SK-N-SH treated with all-trans-retinoic acid at 6 μM for 48 hours (cell line): ENCODE measurements at regions not wholly inside any gene's neighbourhood (a gene's known extent, or its start where the extent isn't known, plus 50 kb on each side); places are given as distances from the start of the nearest gene placed in this dataset.

Source experiments
- ATAC-seq: fragments of 200-7000 bp; cut with Tn5 transposase; 3 replicates; pipeline ENCODE4 v1.9.1; 2020; ENCODE audit warnings: mild to moderate bottlenecking, moderate library complexity
- ARNTL ChIP-seq: fragments of 450-650 bp; formaldehyde crosslinking; IDR thresholded peaks from 2 replicates; pipeline ENCODE4 v1.5.0; 2020; ENCODE audit warnings: low read depth, mild to moderate bottlenecking, moderate library complexity, borderline replicate concordance
- BACH2 ChIP-seq: fragments of 250-450 bp; sonication (Bioruptor Pico); IDR thresholded peaks from 2 replicates; pipeline ENCODE4 v1.9.0; 2021; ENCODE audit warnings: mild to moderate bottlenecking, borderline replicate concordance
- CREB5 ChIP-seq: fragments of 250-450 bp; sonication (Bioruptor Pico); IDR thresholded peaks from 2 replicates; pipeline ENCODE4 v1.5.1; 2020; ENCODE audit warnings: low read depth, mild to moderate bottlenecking, moderate library complexity
- CSDC2 ChIP-seq: fragments of 250-450 bp; sonication (Bioruptor Pico); IDR thresholded peaks from 2 replicates; pipeline ENCODE4 v1.5.0; 2020; ENCODE audit warnings: mild to moderate bottlenecking, moderate library complexity
- ESRRG ChIP-seq: fragments of 250-450 bp; sonication (Bioruptor Pico); IDR thresholded peaks from 2 replicates; pipeline ENCODE4 v1.6.1; 2021; ENCODE audit warnings: mild to moderate bottlenecking
- OSR1 ChIP-seq: fragments of 250-450 bp; sonication (Bioruptor Pico); IDR thresholded peaks from 2 replicates; pipeline ENCODE4 v1.8.0; 2022; ENCODE audit warnings: moderate library complexity, mild to moderate bottlenecking, inconsistent platforms
- PATZ1 ChIP-seq: fragments of 250-450 bp; sonication (Bioruptor Pico); IDR thresholded peaks from 2 replicates; pipeline ENCODE4 v1.8.0; 2020; ENCODE audit warnings: mild to moderate bottlenecking, moderate library complexity, borderline replicate concordance
- POU6F1 ChIP-seq: fragments of 250-450 bp; sonication (Bioruptor Pico); IDR thresholded peaks from 2 replicates; pipeline ENCODE4 v1.8.0; 2021; ENCODE audit warnings: low read depth, mild to moderate bottlenecking, moderate library complexity, borderline replicate concordance
- PPARA ChIP-seq: fragments of 250-450 bp; sonication (Bioruptor Pico); IDR thresholded peaks from 2 replicates; pipeline ENCODE4 v1.5.0; 2020; ENCODE audit warnings: mild to moderate bottlenecking, borderline replicate concordance
- RARB ChIP-seq: fragments of 250-450 bp; sonication (Bioruptor Pico); IDR thresholded peaks from 2 replicates; pipeline ENCODE4 v1.8.0; 2021; ENCODE audit warnings: mild to moderate bottlenecking, moderate library complexity
- SNAI2 ChIP-seq: fragments of 250-450 bp; sonication (Bioruptor Pico); IDR thresholded peaks from 2 replicates; pipeline ENCODE4 v1.5.0; 2020; ENCODE audit warnings: mild to moderate bottlenecking, moderate library complexity
- TCF4 ChIP-seq: fragments of 250-450 bp; sonication (Bioruptor Pico); IDR thresholded peaks from 2 replicates; pipeline ENCODE4 v1.8.0; 2021; ENCODE audit warnings: mild to moderate bottlenecking, moderate library complexity, borderline replicate concordance
- TOX ChIP-seq: fragments of 250-450 bp; sonication (Bioruptor Pico); IDR thresholded peaks from 2 replicates; pipeline ENCODE4 v1.8.0; 2021; ENCODE audit warnings: mild to moderate bottlenecking, moderate library complexity, borderline replicate concordance
- TSHZ2 ChIP-seq: fragments of 250-450 bp; sonication (Bioruptor Pico); IDR thresholded peaks from 2 replicates; pipeline ENCODE4 v1.5.0; 2020; ENCODE audit warnings: mild to moderate bottlenecking, moderate library complexity
- ZC3H10 ChIP-seq: fragments of 250-450 bp; sonication (Bioruptor Pico); IDR thresholded peaks from 2 replicates; pipeline ENCODE4 v1.5.1; 2021; ENCODE audit warnings: mild to moderate bottlenecking, moderate library complexity
- ZFP3 ChIP-seq: fragments of 250-450 bp; sonication (Bioruptor Pico); IDR thresholded peaks from 2 replicates; pipeline ENCODE4 v1.5.0; 2020; ENCODE audit warnings: mild to moderate bottlenecking, moderate library complexity
- ZFP30 ChIP-seq: fragments of 450-650 bp; formaldehyde crosslinking; IDR thresholded peaks from 2 replicates; pipeline ENCODE4 v1.5.0; 2022; ENCODE audit warnings: mild to moderate bottlenecking, moderate library complexity
- ZNF565 ChIP-seq: fragments of 450-650 bp; formaldehyde crosslinking; conservative IDR thresholded peaks from 2 replicates; pipeline ENCODE4 v1.5.0; 2020; ENCODE audit warnings: low read depth, mild to moderate bottlenecking, moderate library complexity
- ZNF70 ChIP-seq: fragments of 450-650 bp; formaldehyde crosslinking; IDR thresholded peaks from 2 replicates; pipeline ENCODE4 v1.5.0; 2020; ENCODE audit warnings: mild to moderate bottlenecking, moderate library complexity
- ZNF8 ChIP-seq: fragments of 450-650 bp; formaldehyde crosslinking; IDR thresholded peaks from 2 replicates; pipeline ENCODE4 v1.5.0; 2020; ENCODE audit warnings: mild to moderate bottlenecking, moderate library complexity

- TF ChIP-seq PATZ1 (CRISPR knock-in tag) (no peak), PPARA (CRISPR knock-in tag) (no peak), ZNF8 (no peak)
- TF ChIP-seq, all 23 proteins: peak for 0
Observed at GRCh38 chr4:119690871-119691270, 62.3 kb upstream of the PDE5A start (continued).

- no peak for ATAC-seq
- TF ChIP-seq CREB5 (CRISPR knock-in tag) (no peak), ZFP3 (CRISPR knock-in tag) (no peak), BACH2 (no peak), RARB (CRISPR knock-in tag) (no peak), TOX (CRISPR knock-in tag) (no peak), ZFP30 (no peak), ARNTL (CRISPR knock-in tag) (no peak), PATZ1 (CRISPR knock-in tag) (no peak), POU6F1 (CRISPR knock-in tag) (no peak), ZNF565 (CRISPR knock-in tag) (no peak)
Observed at GRCh38 chr4:119688446-119688845, 59.8 kb upstream of the PDE5A start.

- TF ChIP-seq SNAI2 (CRISPR knock-in tag) = no peak
- no peak for TF ChIP-seq ARNTL (CRISPR knock-in tag)
- TF ChIP-seq ZC3H10 (CRISPR knock-in tag) = no peak
- TF ChIP-seq ZNF8 = no peak
- TF ChIP-seq CSDC2 (CRISPR knock-in tag) = no peak
- no peak for TF ChIP-seq PPARA (CRISPR knock-in tag)
- TF ChIP-seq OSR1 (CRISPR knock-in tag) = no peak
- TF ChIP-seq PATZ1 (CRISPR knock-in tag) = no peak
- no peak for TF ChIP-seq TCF4 (CRISPR knock-in tag)
- TF ChIP-seq TSHZ2 = no peak
- no peak for TF ChIP-seq ZFP3 (CRISPR knock-in tag)
- TF ChIP-seq TOX (CRISPR knock-in tag) = no peak
- no peak for TF ChIP-seq BACH2
- TF ChIP-seq ZFP30 = no peak
- no peak for TF ChIP-seq RARB (CRISPR knock-in tag)
- no peak for TF ChIP-seq ZNF70 (CRISPR knock-in tag)
- no peak for TF ChIP-seq ESRRG (CRISPR knock-in tag)
- no peak for ATAC-seq
Observed at GRCh38 chr4:119684463-119684862, 55.9 kb upstream of the PDE5A start.
